ENCODE measurements at regions not wholly inside any gene's neighbourhood (a gene's known extent, or its start where the extent isn't known, plus 50 kb on each side); places are given as distances from the start of the nearest gene placed in this dataset.

DNA sequence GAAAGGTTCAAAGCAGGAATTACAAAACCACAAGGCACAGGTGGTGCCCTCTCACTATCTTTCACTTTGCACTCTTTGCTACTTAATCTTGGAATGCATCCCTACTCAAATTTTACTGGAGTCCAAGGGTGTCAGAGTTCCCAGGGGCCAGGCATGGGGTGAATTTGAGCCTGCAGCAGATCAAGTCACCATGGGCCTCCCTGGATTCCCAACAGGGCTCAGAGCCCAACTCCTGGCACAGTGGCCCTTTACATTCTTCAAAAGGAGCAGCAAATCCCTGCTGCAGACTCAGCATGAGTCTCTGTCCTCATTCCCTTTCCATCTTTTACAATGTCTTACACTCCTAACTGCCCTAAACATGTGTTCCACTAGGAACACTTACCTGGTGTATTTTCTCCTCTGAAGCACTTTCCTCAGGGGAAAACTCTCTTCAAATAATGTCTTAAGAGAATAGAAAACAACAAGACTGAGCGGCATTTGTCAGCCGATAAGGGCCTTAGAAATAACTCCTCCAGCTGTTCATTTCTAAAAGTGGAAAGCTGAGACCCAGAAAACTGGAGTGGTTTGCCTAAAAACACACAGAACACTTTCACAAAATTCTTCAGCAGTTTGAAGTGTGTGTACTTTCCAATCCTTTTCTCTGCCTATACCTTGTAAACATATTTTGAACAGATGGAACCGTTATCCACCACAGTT lies 596.0 kb downstream of the INSC start:
- Histone ChIP-seq H2BK12ac (ENCODE audit: insufficient read length, low read depth, low read length) (no peak overlapping the region), H3K18ac (ENCODE audit: insufficient read length, low read depth, low read length) (no peak overlapping the region), H3K23ac (ENCODE audit: insufficient read length, low read depth, low read length) (no peak overlapping the region), H4K20me1 (ENCODE audit: control insufficient read depth, insufficient read depth, insufficient read length) (no peaks in the 10 kb centered on the region), H2BK5ac (ENCODE audit: insufficient read length, low read length) (no peak overlapping the region), H3K4me2 (ENCODE audit: insufficient read depth, insufficient read length, low read length) (peak overlapping the region; percentile 5), H3K27me3 (ENCODE audit: insufficient read depth, low read length) (no peaks in the 10 kb centered on the region; the same call in 1 of the 2 replicates), H3T11ph (ENCODE audit: low read length) (no peak overlapping the region), H2BK20ac (ENCODE audit: low read depth, low read length, poor library complexity, severe bottlenecking) (no peak overlapping the region), H2AFZ (ENCODE audit: low read length) (no peak overlapping the region), H3K27ac (ENCODE audit: insufficient read length, low read depth, low read length) (no peak overlapping the region), H2BK15ac (ENCODE audit: low read depth, low read length) (no peak overlapping the region), H3K79me1 (ENCODE audit: insufficient read depth, low read depth, low read length, poor library complexity, severe bottlenecking) (no peaks in the 10 kb centered on the region), H3K9me3 (ENCODE audit: control insufficient read depth, low read depth, low read length) (no peaks in the 10 kb centered on the region), H4K91ac (ENCODE audit: insufficient read length, low read depth, low read length) (no peak overlapping the region), H2BK120ac (ENCODE audit: low read depth, low read length, poor library complexity, severe bottlenecking) (no peak overlapping the region), H3K56ac (ENCODE audit: insufficient read length, low read depth, low read length) (no peak overlapping the region), H3K14ac (ENCODE audit: insufficient read depth, low read length) (no peak overlapping the region), H3K4me1 (ENCODE audit: insufficient read depth, low read length) (peaks cover 7% of the 10 kb centered on the region; the same call in 1 of the 2 replicates), H2AK5ac (ENCODE audit: insufficient read length, low read length) (no peak overlapping the region), H4K8ac (replicated peaks; ENCODE audit: insufficient read length, low read depth, low read length) (no peak overlapping the region), H3K23me2 (ENCODE audit: insufficient read length, low read depth, low read length, poor library complexity, severe bottlenecking) (no peaks in the 10 kb centered on the region), H3K79me2 (ENCODE audit: insufficient read depth, low read length) (no peaks in the 10 kb centered on the region), H4K5ac (ENCODE audit: insufficient read length, low read depth, low read length) (no peak overlapping the region), H3K9ac (ENCODE audit: extremely low read depth, insufficient read length, low read length) (no peak overlapping the region), H3K4ac (ENCODE audit: low read depth, low read length) (no peak overlapping the region)
- no CpG with 5 or more reads among the region's 3 CpGs for WGBS (ENCODE audit: extremely low coverage, insufficient read length, low lambda C conversion rate)
- H3K4me3 Mint-ChIP-seq = no peak overlapping the region; a peak in 1 of 5 replicates
- peaks cover 4 to 8% of the 10 kb centered on the region in 2 experiments for H3K9me3 Mint-ChIP-seq
- no peak for TF ChIP-seq CTCF (conservative IDR thresholded peaks at IDR 0.05)
- peaks cover 23 to 24% of the 10 kb centered on the region in 2 experiments for H3K4me1 Mint-ChIP-seq
- peaks cover 0 to 1% (median 0%) of the 10 kb centered on the region in 3 experiments; a peak in 2 of 7 replicates for H3K36me3 Mint-ChIP-seq (ENCODE audit: insufficient read depth in 1 of 3, low read depth in 3 of 3)
- DNase-seq = no peak
- H3K27me3 Mint-ChIP-seq (ENCODE audit: low read depth) = peaks cover 83% of the 10 kb centered on the region
- H3K27ac Mint-ChIP-seq = no peak overlapping the region

Measured in H9 (cell line).